ENCODE measurements at regions not wholly inside any gene's neighbourhood (a gene's known extent, or its start where the extent isn't known, plus 50 kb on each side); places are given as distances from the start of the nearest gene placed in this dataset.

- TF ChIP-seq CTCF (IDR thresholded peaks at IDR 0.05) (no peak), EZH2 (IDR thresholded peaks at IDR 0.05) (no peak), EZH2phosphoT487 (IDR thresholded peaks at IDR 0.05) (no peak)
Measured at GRCh38 chr7:19899529-19899928, 126.1 kb upstream of the TMEM196 start.
